ENCODE measurements at regions not wholly inside any gene's neighbourhood (a gene's known extent, or its start where the extent isn't known, plus 50 kb on each side); places are given as distances from the start of the nearest gene placed in this dataset.
"Not testable (repeated sequence)": the region's sequence is repeated elsewhere in the genome, so short reads cannot be mapped to it uniquely, and the experiment has no call there.

- DNase-seq (ENCODE audit: low spot score) = no peak
- no peaks in the 10 kb centered on the region for H3K36me3 ChIP-seq
- TF ChIP-seq CTCF (IDR thresholded peaks at IDR 0.05) = no peak
Observed at GRCh38 chrX:1802912-1803311, 188.1 kb downstream of the ASMT start.

GRCh38 chrX:1803741-1804140, 188.9 kb downstream of the ASMT start:
- Histone ChIP-seq H3K4me3 (no peak overlapping the region), H3K4me1 (no peaks in the 10 kb centered on the region), H3K27me3 (no peaks in the 10 kb centered on the region), H3K36me3 (no peaks in the 10 kb centered on the region), H3K9me3 (no peaks in the 10 kb centered on the region), H3K27ac (no peak overlapping the region)
- TF ChIP-seq CTCF (IDR thresholded peaks at IDR 0.05) = no peak
- no peak for DNase-seq (ENCODE audit: low spot score)

More at GRCh38 chrX:1802912-1803311, 188.1 kb downstream of the ASMT start:
- H3K27ac ChIP-seq = no peak overlapping the region
- H3K9me3 ChIP-seq = no peaks in the 10 kb centered on the region
- no peaks in the 10 kb centered on the region for H3K27me3 ChIP-seq
- H3K4me1 ChIP-seq = no peaks in the 10 kb centered on the region
- no peak overlapping the region for H3K4me3 ChIP-seq

- Histone ChIP-seq H3K4me1 (no peaks in the 10 kb centered on the region), H3K9me3 (no peaks in the 10 kb centered on the region), H3K36me3 (no peaks in the 10 kb centered on the region), H3K4me3 (no peak overlapping the region), H3K27me3 (no peaks in the 10 kb centered on the region), H3K27ac (no peak overlapping the region)
- no peak for TF ChIP-seq CTCF (IDR thresholded peaks at IDR 0.05)
- DNase-seq (ENCODE audit: low spot score) = no peak
Observed at GRCh38 chrX:1807301-1807731, 192.5 kb downstream of the ASMT start.

GRCh38 chrX:1809581-1809980, 194.7 kb downstream of the ASMT start:
- Histone ChIP-seq H3K27ac (no peak overlapping the region), H3K4me3 (no peak overlapping the region), H3K4me1 (no peaks in the 10 kb centered on the region), H3K27me3 (no peaks in the 10 kb centered on the region), H3K9me3 (no peaks in the 10 kb centered on the region), H3K36me3 (no peaks in the 10 kb centered on the region)
- no peak for TF ChIP-seq CTCF (IDR thresholded peaks at IDR 0.05)
- no peak for DNase-seq (ENCODE audit: low spot score)

- H3K4me3 ChIP-seq = no peak overlapping the region
- no peaks in the 10 kb centered on the region for H3K4me1 ChIP-seq
- H3K27me3 ChIP-seq = no peaks in the 10 kb centered on the region
- no peak overlapping the region for H3K27ac ChIP-seq
- H3K36me3 ChIP-seq = no peaks in the 10 kb centered on the region
- no peak for DNase-seq (ENCODE audit: low spot score)
- H3K9me3 ChIP-seq = no peaks in the 10 kb centered on the region
- TF ChIP-seq CTCF (IDR thresholded peaks at IDR 0.05) = no peak
Observed at GRCh38 chrX:1813809-1814208, 198.9 kb downstream of the ASMT start.

GRCh38 chrX:1815456-1816175, 200.8 kb downstream of the ASMT start:
- Histone ChIP-seq H3K9me3 (no peaks in the 10 kb centered on the region), H3K27ac (no peak overlapping the region), H3K36me3 (no peaks in the 10 kb centered on the region), H3K4me1 (no peaks in the 10 kb centered on the region), H3K27me3 (no peaks in the 10 kb centered on the region), H3K4me3 (no peak overlapping the region)
- DNase-seq (ENCODE audit: low spot score) = no peak
- no peak for TF ChIP-seq CTCF (IDR thresholded peaks at IDR 0.05)

GRCh38 chrX:1816387-1816982, 201.6 kb downstream of the ASMT start:
- H3K27me3 ChIP-seq; H3K4me1 ChIP-seq; H3K4me3 ChIP-seq; H3K36me3 ChIP-seq; H3K27ac ChIP-seq; DNase-seq (ENCODE audit: low spot score); H3K9me3 ChIP-seq: not testable (repeated sequence)
